Esophagus squamous epithelium (tissue), 4 donors: ENCODE measurements at regions not wholly inside any gene's neighbourhood (a gene's known extent, or its start where the extent isn't known, plus 50 kb on each side); places are given as distances from the start of the nearest gene placed in this dataset.

ENCODE experiments used
- POLR2A ChIP-seq, 4 donors: fragments of 450-650 bp; IDR thresholded peaks; one replicate each; pipeline ENCODE4 v1.6.1; 2017; ENCODE audit warnings: antibody characterized with exemption in 4 of 4, mild to moderate bottlenecking in 4 of 4, moderate library complexity in 3 of 4
- TF ChIP-seq, protein P1 (sequence below), 6 experiments: fragments of 450-650 bp in 4 of 6; fragments of 200-600 bp in 2 of 6; sonication (generic) in 2 of 6; IDR thresholded peaks; one replicate each; pipeline ENCODE4 v1.5.1; 2016 to 2019; ENCODE audit warnings: antibody characterized with exemption in 6 of 6, mild to moderate bottlenecking in 4 of 6, moderate library complexity in 4 of 6

- TF ChIP-seq POLR2A (IDR thresholded peaks at IDR 0.05) = no peak
- TF ChIP-seq, protein P1, sequence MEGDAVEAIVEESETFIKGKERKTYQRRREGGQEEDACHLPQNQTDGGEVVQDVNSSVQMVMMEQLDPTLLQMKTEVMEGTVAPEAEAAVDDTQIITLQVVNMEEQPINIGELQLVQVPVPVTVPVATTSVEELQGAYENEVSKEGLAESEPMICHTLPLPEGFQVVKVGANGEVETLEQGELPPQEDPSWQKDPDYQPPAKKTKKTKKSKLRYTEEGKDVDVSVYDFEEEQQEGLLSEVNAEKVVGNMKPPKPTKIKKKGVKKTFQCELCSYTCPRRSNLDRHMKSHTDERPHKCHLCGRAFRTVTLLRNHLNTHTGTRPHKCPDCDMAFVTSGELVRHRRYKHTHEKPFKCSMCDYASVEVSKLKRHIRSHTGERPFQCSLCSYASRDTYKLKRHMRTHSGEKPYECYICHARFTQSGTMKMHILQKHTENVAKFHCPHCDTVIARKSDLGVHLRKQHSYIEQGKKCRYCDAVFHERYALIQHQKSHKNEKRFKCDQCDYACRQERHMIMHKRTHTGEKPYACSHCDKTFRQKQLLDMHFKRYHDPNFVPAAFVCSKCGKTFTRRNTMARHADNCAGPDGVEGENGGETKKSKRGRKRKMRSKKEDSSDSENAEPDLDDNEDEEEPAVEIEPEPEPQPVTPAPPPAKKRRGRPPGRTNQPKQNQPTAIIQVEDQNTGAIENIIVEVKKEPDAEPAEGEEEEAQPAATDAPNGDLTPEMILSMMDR (IDR thresholded peaks at IDR 0.05) = no peak
Observed at GRCh38 chr18:72273025-72273424, 271.1 kb downstream of the CBLN2 start.
